Calu3 (cell line): ENCODE measurements at regions not wholly inside any gene's neighbourhood (a gene's known extent, or its start where the extent isn't known, plus 50 kb on each side); places are given as distances from the start of the nearest gene placed in this dataset.

Source experiments
- BruUV-seq: library from RNA; stranded (reverse); fragments of 400-500 nt; replicated peaks from 2 replicates; lab custom pipeline; 2021; lab: Mats Ljungman, UMichigan
- CTCF ChIA-PET: fragments of 300-600 bp; sonication (Branson Sonifier 250); formaldehyde crosslinking; loops from one replicate; lab custom pipeline; 2022; ENCODE audit warnings: antibody characterized with exemption; lab: Charles Lee
- DNase-seq: peaks from one replicate; pipeline ENCODE4 v3.0.0; 2022
- H3K27ac Mint-ChIP-seq: one replicate; pipeline ENCODE4 v1.8.0; 2022; ENCODE audit warnings: mixed read lengths; ENCODE audit not compliant: unreplicated experiment
- H3K27me3 Mint-ChIP-seq: one replicate; pipeline ENCODE4 v1.8.0; 2022; ENCODE audit warnings: mixed read lengths; ENCODE audit not compliant: unreplicated experiment
- H3K36me3 Mint-ChIP-seq: one replicate; pipeline ENCODE4 v1.8.0; 2022; ENCODE audit warnings: mild to moderate bottlenecking, moderate library complexity, mixed read lengths; ENCODE audit not compliant: insufficient read depth, unreplicated experiment
- H3K4me1 Mint-ChIP-seq: one replicate; pipeline ENCODE4 v1.8.0; 2022; ENCODE audit warnings: mild to moderate bottlenecking, low read depth, mixed read lengths; ENCODE audit not compliant: unreplicated experiment
- H3K4me3 Mint-ChIP-seq: one replicate; pipeline ENCODE4 v1.8.0; 2022; ENCODE audit warnings: mild to moderate bottlenecking, low read depth, moderate library complexity, mixed read lengths; ENCODE audit not compliant: unreplicated experiment
- H3K9me3 Mint-ChIP-seq: one replicate; pipeline ENCODE4 v1.8.0; 2022; ENCODE audit warnings: low read depth, mixed read lengths; ENCODE audit not compliant: unreplicated experiment
- CTCF ChIP-seq: fragments of 200-600 bp; IDR thresholded peaks from one replicate; pipeline ENCODE4 v1.8.0; 2022; ENCODE audit warnings: antibody characterized with exemption; ENCODE audit not compliant: unreplicated experiment
- intact Hi-C: fragments of 100-400 bp; cut with micrococcal nuclease; formaldehyde crosslinking; loops from one replicate; pipeline ENCODE4 v1.10.0; 2022; ENCODE audit not compliant: unreplicated experiment

- H3K27me3 Mint-ChIP-seq: peaks cover 27% of the 10 kb centered on the region
- no peak overlapping the region for H3K4me3 Mint-ChIP-seq
Observed at GRCh38 chr3:135449046-135449445, 516.5 kb upstream of the PPP2R3A start.

GRCh38 chr3:135451037-135451785 lies 514.3 kb upstream of the PPP2R3A start:
- CTCF ChIA-PET: interaction anchor here (0.6 kb wide), 1 partner anchor 711 kb away, joined by 3 read pairs; no protein-coding TSS in a partner anchor
- TF ChIP-seq CTCF: no peak
- no peak overlapping the region for H3K4me3 Mint-ChIP-seq
- no peak overlapping the region for H3K27ac Mint-ChIP-seq
- peaks cover 49% of the 10 kb centered on the region for H3K27me3 Mint-ChIP-seq
- no TSS peak for BruUV-seq
- peaks cover 6% of the 10 kb centered on the region for H3K9me3 Mint-ChIP-seq
- intact Hi-C loops: no loop called here
- no peak for DNase-seq
- H3K4me1 Mint-ChIP-seq: no peaks in the 10 kb centered on the region
- H3K36me3 Mint-ChIP-seq: no peaks in the 10 kb centered on the region

More at GRCh38 chr3:135449046-135449445, 516.5 kb upstream of the PPP2R3A start:
- DNase-seq: no peak
- TF ChIP-seq CTCF: no peak
- no peaks in the 10 kb centered on the region for H3K4me1 Mint-ChIP-seq
- CTCF ChIA-PET: no interaction called here
- H3K27ac Mint-ChIP-seq: no peak overlapping the region
- BruUV-seq: no TSS peak
- no peaks in the 10 kb centered on the region for H3K36me3 Mint-ChIP-seq
- intact Hi-C loops: no loop called here
- peaks cover 6% of the 10 kb centered on the region for H3K9me3 Mint-ChIP-seq

- no TSS peak for BruUV-seq
- Mint-ChIP-seq H3K4me3 (no peak overlapping the region), H3K27ac (no peak overlapping the region), H3K4me1 (no peaks in the 10 kb centered on the region), H3K36me3 (no peaks in the 10 kb centered on the region), H3K27me3 (peaks cover 64% of the 10 kb centered on the region), H3K9me3 (peaks cover 6% of the 10 kb centered on the region)
- intact Hi-C loops: no loop called here
- TF ChIP-seq CTCF: no peak
- no peak for DNase-seq
- CTCF ChIA-PET: no interaction called here
Observed at GRCh38 chr3:135452881-135453280, 512.6 kb upstream of the PPP2R3A start.

GRCh38 chr3:135453326-135453725 lies 512.2 kb upstream of the PPP2R3A start:
- Mint-ChIP-seq H3K36me3 (no peaks in the 10 kb centered on the region), H3K4me1 (no peaks in the 10 kb centered on the region), H3K27me3 (peaks cover 66% of the 10 kb centered on the region), H3K27ac (no peak overlapping the region), H3K4me3 (no peak overlapping the region), H3K9me3 (peaks cover 8% of the 10 kb centered on the region)
- DNase-seq: no peak
- TF ChIP-seq CTCF: no peak
- CTCF ChIA-PET: no interaction called here
- no TSS peak for BruUV-seq
- intact Hi-C loops: no loop called here
